T-helper 1 cell treated with Interleukin-12 subunit alpha and Interleukin-12 subunit beta and Interleukin-4 antibody, amounts not matched to agents 30 μg/mL and 1 μg/mL, for 36 hours (primary cell): ENCODE measurements at regions not wholly inside any gene's neighbourhood (a gene's known extent, or its start where the extent isn't known, plus 50 kb on each side); places are given as distances from the start of the nearest gene placed in this dataset.
"Not testable (repeated sequence)": the region's sequence is repeated elsewhere in the genome, so short reads cannot be mapped to it uniquely, and the experiment has no call there.

Experiments used
- H3K27ac Mint-ChIP-seq: one replicate; pipeline ENCODE4 v1.8.0; 2021; ENCODE audit warnings: mild to moderate bottlenecking, mixed read lengths
- H3K27me3 Mint-ChIP-seq: one replicate; pipeline ENCODE4 v1.8.0; 2021; ENCODE audit warnings: low read depth, mixed read lengths
- H3K36me3 Mint-ChIP-seq: one replicate; pipeline ENCODE4 v1.8.0; 2021; ENCODE audit warnings: low read depth, mixed read lengths
- H3K4me1 Mint-ChIP-seq: one replicate; pipeline ENCODE4 v1.8.0; 2021; ENCODE audit warnings: low read depth, mixed read lengths
- H3K4me3 Mint-ChIP-seq: one replicate; pipeline ENCODE4 v1.8.0; 2021; ENCODE audit warnings: mild to moderate bottlenecking, moderate library complexity, mixed read lengths
- H3K9me3 Mint-ChIP-seq: one replicate; pipeline ENCODE4 v1.8.0; 2021; ENCODE audit warnings: mixed read lengths

DNA sequence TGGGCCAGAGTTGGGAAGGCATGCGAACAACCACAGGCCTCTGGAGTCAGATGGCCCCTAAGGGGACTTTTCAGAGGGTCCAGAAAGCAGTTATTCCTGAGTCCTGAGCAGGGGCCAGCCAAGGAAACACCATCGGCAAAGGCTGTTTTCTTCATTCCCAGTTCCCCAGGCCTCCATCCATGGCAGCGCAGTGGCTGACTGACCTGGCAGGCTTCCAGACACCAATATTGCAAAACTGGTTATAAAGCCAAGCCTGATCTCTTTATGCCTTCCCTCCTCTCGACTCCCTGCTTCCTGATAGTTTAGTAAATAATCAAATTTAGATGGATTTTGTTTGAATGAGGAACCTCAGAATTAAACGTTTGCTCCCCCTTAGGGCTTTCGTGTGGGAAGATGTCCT is 133.4 kb upstream of the ITGA6 start:
- H3K36me3 Mint-ChIP-seq, result no peaks in the 10 kb centered on the region
- H3K4me1 Mint-ChIP-seq, result no peaks in the 10 kb centered on the region
- H3K4me3 Mint-ChIP-seq, result no peak overlapping the region

DNA sequence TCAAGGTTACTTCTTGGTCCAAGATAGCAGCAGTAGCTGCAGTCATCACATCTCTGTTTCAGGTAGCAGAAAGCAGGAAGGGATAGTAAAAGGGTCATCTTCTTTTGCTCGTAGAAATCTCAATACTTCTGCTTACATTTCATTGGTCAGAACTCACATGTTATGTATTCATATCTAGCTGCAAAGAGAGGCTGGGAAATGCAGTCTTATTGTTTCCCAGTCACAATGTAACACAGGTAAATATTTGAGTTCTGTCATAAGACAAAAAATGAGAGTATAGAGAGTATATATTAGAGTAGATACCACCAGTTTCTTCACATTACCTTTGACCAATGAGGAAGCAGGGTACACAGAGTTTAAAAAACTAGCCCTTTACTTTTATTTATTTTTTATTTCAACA is 132.4 kb upstream of the ITGA6 start:
- H3K27ac Mint-ChIP-seq, result no peak overlapping the region
- no peaks in the 10 kb centered on the region for H3K4me1 Mint-ChIP-seq
- no peaks in the 10 kb centered on the region for H3K36me3 Mint-ChIP-seq
- H3K4me3 Mint-ChIP-seq, result no peak overlapping the region
- peaks cover 8% of the 10 kb centered on the region for H3K9me3 Mint-ChIP-seq
- H3K27me3 Mint-ChIP-seq, result peaks cover 47% of the 10 kb centered on the region

More for the DNA sequence above, 133.4 kb upstream of the ITGA6 start:
- peaks cover 38% of the 10 kb centered on the region for H3K27me3 Mint-ChIP-seq
- no peak overlapping the region for H3K27ac Mint-ChIP-seq
- peaks cover 8% of the 10 kb centered on the region for H3K9me3 Mint-ChIP-seq

DNA sequence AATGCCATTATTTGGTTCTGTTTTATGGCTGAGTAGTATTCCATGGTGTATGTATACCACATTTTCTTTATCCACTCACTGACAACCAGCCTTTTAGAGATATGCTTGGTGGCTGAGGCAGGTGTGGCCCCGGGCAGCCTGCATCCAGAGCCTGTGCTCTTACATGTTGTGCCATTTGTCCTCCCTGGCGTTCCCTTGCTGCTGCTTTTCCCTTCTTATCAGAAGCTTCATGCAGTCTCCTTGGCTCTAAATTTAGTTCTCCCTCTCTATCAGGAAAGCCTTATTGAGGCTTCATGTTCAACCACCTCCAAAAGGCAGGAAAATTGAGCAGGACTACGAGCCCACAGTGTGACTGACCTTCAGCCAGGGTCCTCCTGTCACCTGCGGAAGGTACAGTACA is 131.7 kb upstream of the ITGA6 start:
- no peaks in the 10 kb centered on the region for H3K4me1 Mint-ChIP-seq
- H3K9me3 Mint-ChIP-seq, result peaks cover 8% of the 10 kb centered on the region
- no peaks in the 10 kb centered on the region for H3K36me3 Mint-ChIP-seq
- H3K27me3 Mint-ChIP-seq, result peaks cover 47% of the 10 kb centered on the region
- no peak overlapping the region for H3K4me3 Mint-ChIP-seq
- H3K27ac Mint-ChIP-seq, result no peak overlapping the region

DNA sequence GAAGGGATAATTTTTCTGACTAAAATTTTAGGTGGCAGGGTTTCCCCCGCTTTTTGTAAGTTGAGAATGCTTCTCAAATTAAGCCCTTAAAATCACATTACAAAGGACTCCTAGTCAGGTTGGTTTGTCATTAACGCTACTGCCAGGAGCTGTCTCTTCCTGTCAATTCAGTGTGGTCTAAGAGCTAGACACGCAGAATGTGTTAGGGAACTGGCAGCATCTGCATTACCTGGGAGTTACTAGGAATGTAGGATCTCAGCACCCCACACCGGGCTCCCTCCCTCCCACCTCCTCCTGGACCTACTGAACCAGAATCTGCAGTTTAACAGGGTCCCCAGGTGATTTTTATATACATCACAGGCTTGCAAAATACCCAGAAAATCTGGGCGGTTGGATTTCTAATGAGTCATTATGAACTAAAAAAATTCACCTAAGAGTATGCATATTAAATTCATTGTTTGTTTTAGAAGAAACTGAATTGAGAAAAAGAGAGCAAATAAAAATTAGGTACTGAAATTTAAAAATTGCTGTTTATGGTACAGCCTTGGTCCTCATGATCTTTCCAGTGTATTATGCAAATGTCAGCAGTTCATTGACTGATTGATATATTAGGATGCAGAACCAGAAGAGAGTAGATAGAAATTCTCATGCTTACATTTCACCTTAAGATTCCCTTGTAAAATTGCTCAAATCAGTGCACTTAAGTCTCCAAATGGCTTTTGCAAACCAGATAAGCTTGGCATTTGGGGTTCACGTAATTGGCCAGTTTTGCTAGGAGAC is 130.9 kb upstream of the ITGA6 start:
- H3K27ac Mint-ChIP-seq, result no peak overlapping the region

DNA sequence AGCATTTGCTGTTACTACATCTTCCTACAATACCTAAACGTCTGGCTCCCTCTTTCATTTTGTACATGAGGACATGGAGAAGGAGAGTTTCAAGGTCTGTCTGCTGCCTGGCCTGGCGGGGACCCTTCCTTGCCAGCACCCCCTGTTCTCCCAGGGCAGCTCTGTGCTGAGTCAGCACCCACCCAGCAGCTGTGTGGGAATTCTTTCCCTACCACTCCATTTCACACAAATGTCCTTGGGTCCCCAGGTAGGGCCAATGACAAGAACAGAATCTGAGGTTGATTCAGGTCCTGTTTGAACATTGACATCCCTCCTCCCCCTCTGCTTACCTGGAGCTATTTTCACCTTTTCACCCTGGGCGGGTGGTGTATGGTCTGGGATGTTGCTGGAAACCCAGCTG is 129.9 kb upstream of the ITGA6 start:
- Mint-ChIP-seq H3K9me3 (no peaks in the 10 kb centered on the region), H3K4me1 (no peaks in the 10 kb centered on the region), H3K36me3 (no peaks in the 10 kb centered on the region), H3K27me3 (peaks cover 55% of the 10 kb centered on the region), H3K27ac (no peak overlapping the region), H3K4me3 (no peak overlapping the region)

More for the DNA sequence above, 130.9 kb upstream of the ITGA6 start:
- no peak overlapping the region for H3K4me3 Mint-ChIP-seq
- H3K36me3 Mint-ChIP-seq, result no peaks in the 10 kb centered on the region
- peaks cover 50% of the 10 kb centered on the region for H3K27me3 Mint-ChIP-seq
- peaks cover 5% of the 10 kb centered on the region for H3K9me3 Mint-ChIP-seq
- no peaks in the 10 kb centered on the region for H3K4me1 Mint-ChIP-seq

DNA sequence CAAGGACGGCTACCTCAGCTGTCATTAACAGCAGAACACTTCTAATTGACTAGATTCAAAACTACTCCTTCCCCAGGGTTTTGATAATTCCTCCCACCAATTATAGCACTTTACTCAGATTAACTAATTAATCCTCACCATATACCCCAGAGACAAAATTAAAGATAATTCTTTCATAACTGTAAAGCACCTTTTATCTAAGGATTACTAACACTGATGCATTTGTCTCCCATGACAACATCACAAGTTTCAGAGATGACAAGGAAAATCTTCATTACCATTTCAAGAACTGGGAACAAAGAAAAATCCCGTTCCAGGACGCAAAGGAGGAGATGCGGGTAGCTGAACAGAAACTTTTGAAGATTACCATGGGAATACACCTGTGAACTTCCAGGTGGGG is 129.4 kb upstream of the ITGA6 start:
- no peak overlapping the region for H3K4me3 Mint-ChIP-seq
- no peaks in the 10 kb centered on the region for H3K4me1 Mint-ChIP-seq
- peaks cover 55% of the 10 kb centered on the region for H3K27me3 Mint-ChIP-seq
- H3K27ac Mint-ChIP-seq, result no peak overlapping the region
- H3K36me3 Mint-ChIP-seq, result no peaks in the 10 kb centered on the region
- no peaks in the 10 kb centered on the region for H3K9me3 Mint-ChIP-seq

DNA sequence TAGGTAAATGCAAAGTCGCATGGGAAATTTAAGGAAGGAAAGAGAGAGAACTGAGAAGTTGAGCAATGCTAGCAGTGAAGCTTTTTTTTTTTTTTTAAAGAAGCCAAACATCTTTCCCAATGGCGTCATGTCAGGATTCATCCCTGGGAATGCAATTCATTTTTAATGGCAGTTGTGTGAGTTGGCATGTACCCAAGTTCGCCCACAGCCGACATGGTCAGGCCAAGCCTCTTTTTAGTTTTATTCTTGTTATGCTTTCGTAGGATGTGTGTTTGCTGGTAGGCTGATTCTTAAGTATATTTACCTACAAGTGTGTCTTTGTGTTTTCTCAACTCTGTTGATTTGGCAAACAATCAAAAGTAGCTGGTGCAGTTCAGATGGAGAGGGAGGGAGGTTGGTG is 127.6 kb upstream of the ITGA6 start:
- H3K4me3 Mint-ChIP-seq, result no peak overlapping the region
- no peaks in the 10 kb centered on the region for H3K36me3 Mint-ChIP-seq
- no peak overlapping the region for H3K27ac Mint-ChIP-seq
- no peaks in the 10 kb centered on the region for H3K4me1 Mint-ChIP-seq
- H3K9me3 Mint-ChIP-seq, result no peaks in the 10 kb centered on the region
- H3K27me3 Mint-ChIP-seq, result peaks cover 59% of the 10 kb centered on the region

DNA sequence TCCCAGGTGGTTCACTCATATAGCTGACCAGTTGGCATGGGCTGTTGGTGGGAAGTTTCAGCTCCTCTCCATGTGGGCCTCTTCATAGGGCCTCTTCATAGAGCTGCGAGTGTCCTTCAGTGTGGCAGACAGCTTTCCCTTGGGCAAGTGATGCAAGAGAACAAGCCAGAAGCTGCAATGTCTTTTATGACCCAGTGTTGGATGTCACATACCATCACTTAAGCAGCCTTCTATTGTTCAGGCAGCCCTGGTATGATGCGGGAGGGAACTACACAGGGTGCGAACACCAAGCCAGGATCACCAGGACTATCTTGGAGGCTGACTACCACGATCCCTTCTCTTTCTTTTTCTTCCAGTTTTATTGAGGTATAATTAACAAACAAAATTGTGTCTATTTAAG is 126.5 kb upstream of the ITGA6 start:
- no peak overlapping the region for H3K4me3 Mint-ChIP-seq
- H3K27me3 Mint-ChIP-seq, result peaks cover 55% of the 10 kb centered on the region
- no peaks in the 10 kb centered on the region for H3K4me1 Mint-ChIP-seq
- H3K9me3 Mint-ChIP-seq, result no peaks in the 10 kb centered on the region
- H3K36me3 Mint-ChIP-seq, result no peaks in the 10 kb centered on the region
- H3K27ac Mint-ChIP-seq, result no peak overlapping the region

DNA sequence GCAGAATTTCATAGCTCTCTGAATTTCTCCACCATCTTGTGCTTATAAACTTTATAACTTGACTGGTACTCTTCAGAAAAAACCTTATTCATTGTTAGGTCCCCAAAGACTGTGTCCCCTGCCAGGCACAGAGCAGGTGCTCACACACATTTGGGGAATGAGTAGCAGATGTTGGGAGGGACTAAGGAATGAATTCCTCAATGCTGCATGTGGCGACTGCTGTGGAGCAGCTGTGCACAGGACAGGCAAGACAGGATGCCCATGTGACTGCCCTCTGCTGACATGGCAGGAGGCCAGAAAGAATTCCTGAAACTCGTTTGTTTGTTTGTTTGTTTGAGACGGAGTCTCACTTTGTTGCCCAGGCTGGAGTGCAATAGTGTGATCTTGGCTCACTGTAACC is 122.3 kb upstream of the ITGA6 start:
- H3K4me1 Mint-ChIP-seq, result no peaks in the 10 kb centered on the region
- H3K27me3 Mint-ChIP-seq, result peaks cover 18% of the 10 kb centered on the region
- no peak overlapping the region for H3K4me3 Mint-ChIP-seq
- H3K9me3 Mint-ChIP-seq, result no peaks in the 10 kb centered on the region
- H3K36me3 Mint-ChIP-seq, result no peaks in the 10 kb centered on the region
- no peak overlapping the region for H3K27ac Mint-ChIP-seq

DNA sequence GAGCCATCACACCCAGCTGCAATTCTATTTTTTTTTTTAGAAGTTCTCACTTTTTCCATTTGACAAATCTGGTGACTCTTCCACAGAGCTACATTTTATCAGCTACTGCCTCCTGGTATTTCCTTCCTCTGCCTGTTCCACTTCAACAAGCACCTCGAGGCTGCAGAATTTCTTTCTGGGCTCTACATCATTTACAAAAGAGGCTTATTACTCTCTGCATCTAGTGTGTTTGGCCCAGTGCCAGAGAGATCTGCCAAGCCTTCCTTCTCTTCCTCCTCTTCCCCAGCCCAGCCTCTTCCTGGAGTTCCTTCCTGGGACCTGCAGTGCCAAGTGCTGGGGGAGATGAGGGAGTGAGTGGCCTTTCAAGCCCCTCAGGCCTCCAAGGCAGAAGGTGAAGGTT is 119.6 kb upstream of the ITGA6 start:
- Mint-ChIP-seq H3K4me1 (no peaks in the 10 kb centered on the region), H3K4me3 (no peak overlapping the region), H3K9me3 (no peaks in the 10 kb centered on the region), H3K27me3 (peaks cover 6% of the 10 kb centered on the region), H3K27ac (no peak overlapping the region), H3K36me3 (no peaks in the 10 kb centered on the region)

DNA sequence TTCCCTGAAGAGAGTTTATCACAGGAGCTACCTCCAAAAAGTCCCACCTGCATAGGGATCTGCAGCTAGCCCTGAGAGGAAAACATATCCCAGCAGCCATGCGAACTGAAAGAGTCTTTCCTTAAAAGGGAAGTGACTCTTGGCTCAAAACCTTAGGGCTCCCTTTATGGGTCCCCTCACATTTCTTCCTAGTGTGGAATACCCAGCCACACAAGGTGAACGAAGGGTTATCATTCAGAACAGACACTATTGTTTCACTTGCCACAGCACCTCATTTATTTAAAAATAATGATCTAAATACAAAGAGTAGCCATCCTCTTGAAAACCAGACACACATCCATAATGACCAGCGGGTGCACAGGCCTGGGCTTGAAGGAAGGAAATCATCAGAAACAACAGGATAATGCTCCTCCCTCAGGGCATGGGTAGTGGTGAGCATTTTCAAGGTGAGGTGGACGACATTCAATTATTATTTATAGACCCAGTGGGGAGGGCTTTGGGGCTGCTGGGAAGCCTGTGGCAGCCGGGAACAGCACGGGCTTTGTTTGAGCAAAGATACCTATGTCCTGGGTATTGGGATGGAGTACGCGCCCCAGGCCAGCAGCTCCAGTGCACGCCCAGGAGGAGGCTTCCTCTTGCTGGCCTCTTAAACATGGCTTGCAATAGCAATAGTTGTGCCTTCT is 119.0 kb upstream of the ITGA6 start:
- Mint-ChIP-seq H3K27me3 (peaks cover 6% of the 10 kb centered on the region), H3K9me3 (no peaks in the 10 kb centered on the region), H3K4me1 (no peaks in the 10 kb centered on the region), H3K36me3 (no peaks in the 10 kb centered on the region), H3K4me3 (no peak overlapping the region), H3K27ac (no peak overlapping the region)

DNA sequence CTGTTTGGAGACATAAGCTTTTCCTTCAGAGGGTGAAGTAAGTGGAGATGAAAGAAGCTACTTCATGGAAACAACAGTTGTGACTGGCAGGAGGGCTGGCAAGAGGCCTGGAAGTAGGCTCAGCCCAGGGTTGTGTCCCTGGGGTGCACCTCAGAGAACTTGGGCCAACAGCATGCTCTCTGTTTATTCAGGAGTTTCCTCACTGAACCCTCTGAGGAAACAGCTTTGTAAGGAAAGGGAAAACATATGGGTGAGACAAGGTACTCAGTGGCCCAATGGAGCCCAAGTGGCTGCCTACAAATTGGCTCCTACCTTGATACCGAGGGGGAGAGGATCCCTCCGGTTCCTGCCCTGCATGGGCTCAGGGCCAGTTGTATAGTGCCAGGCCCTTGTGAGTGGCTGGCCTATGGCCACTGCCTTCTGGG is 115.5 kb upstream of the ITGA6 start:
- no peak overlapping the region for H3K27ac Mint-ChIP-seq
- no peak overlapping the region for H3K4me3 Mint-ChIP-seq
- H3K4me1 Mint-ChIP-seq, result no peaks in the 10 kb centered on the region

DNA sequence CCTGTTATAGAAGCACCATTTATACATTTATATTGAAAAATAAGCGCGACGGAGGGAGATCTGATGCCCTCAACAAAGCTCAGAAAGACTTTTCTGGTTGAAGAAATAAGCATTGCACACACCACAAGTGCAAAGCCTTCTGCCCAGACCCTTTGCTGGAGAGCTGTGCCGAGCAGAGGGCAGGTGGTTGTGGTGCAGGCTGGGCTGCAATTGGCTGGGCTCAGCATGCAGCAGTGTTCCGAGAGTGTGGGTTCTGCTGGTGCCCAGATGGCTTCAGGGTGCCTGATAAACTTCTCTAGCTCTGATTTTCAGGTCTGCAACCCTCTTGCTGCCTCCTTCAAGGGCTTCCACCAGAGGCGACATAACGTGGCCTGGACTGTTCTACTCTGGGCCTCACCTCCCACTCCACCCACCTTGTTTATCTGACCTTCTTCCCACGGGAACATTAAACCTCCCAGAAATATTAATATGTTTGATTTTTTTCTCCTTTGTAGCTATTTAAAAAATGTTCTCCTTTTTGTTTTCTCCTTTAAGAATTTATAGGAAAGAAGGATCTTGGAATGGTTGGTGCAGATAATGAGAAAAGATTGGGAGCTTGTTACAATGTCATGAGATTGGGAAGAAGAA is 113.6 kb upstream of the ITGA6 start:
- Mint-ChIP-seq H3K4me3 (no peak overlapping the region), H3K9me3 (no peaks in the 10 kb centered on the region), H3K27me3 (no peaks in the 10 kb centered on the region), H3K36me3 (no peaks in the 10 kb centered on the region), H3K27ac (no peak overlapping the region), H3K4me1 (no peaks in the 10 kb centered on the region)

More for the DNA sequence above, 115.5 kb upstream of the ITGA6 start:
- H3K27me3 Mint-ChIP-seq, result no peaks in the 10 kb centered on the region
- no peaks in the 10 kb centered on the region for H3K9me3 Mint-ChIP-seq
- no peaks in the 10 kb centered on the region for H3K36me3 Mint-ChIP-seq

DNA sequence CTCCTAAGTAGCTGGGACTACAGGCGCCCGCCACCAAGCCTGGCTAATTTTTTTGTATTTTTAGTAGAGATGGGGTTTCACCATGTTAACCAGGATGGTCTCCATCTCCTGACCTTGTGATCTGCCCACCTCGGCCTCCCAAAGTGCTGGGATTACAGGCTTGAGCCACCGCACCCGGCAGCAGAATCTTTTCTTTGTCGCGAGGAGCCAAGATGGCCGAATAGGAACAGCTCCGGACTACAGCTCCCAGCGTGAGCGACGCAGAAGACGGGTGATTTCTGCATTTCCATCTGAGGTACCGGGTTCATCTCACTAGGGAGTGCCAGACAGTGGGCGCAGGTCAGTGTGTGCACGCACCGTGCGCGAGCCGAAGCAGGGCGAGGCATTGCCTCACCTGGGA is 112.3 kb upstream of the ITGA6 start:
- H3K27me3 Mint-ChIP-seq, H3K4me3 Mint-ChIP-seq, H3K27ac Mint-ChIP-seq, H3K4me1 Mint-ChIP-seq, H3K36me3 Mint-ChIP-seq, H3K9me3 Mint-ChIP-seq: not testable (repeated sequence)

DNA sequence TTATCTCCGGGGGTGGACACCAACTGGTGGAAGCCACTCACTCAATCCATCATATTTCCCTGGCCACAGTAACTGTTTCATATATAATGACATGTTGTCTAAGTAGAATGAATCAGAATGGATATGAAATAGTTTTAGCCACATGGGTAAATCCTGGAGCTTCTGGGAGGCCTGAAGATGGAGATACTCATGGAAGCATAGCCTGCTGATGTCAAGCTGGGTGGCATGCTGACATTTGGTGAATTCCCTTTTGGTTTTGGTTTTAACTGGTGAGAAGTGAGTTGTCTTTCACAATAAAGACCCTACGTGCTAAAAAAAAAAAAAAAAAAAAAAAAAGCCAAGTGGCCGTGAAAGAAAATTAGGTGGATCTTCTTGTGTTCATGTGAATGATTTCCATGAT is 105.3 kb upstream of the ITGA6 start:
- Mint-ChIP-seq H3K27me3 (peaks cover 4% of the 10 kb centered on the region), H3K4me3 (no peak overlapping the region), H3K9me3 (peaks cover 4% of the 10 kb centered on the region), H3K4me1 (peaks cover 2% of the 10 kb centered on the region), H3K36me3 (no peaks in the 10 kb centered on the region), H3K27ac (no peak overlapping the region)
